Endothelial cell of umbilical vein (primary cell): ENCODE measurements at regions not wholly inside any gene's neighbourhood (a gene's known extent, or its start where the extent isn't known, plus 50 kb on each side); places are given as distances from the start of the nearest gene placed in this dataset.

ENCODE experiments used
- BruUV-seq: library from RNA; stranded (reverse); fragments of 400-500 nt; replicated peaks from 2 replicates; lab custom pipeline; 2021; lab: Mats Ljungman, UMichigan
- CTCF ChIA-PET: fragments of 300-600, 350-600 bp; sonication (Branson Sonifier 250); formaldehyde crosslinking; loops from one replicate; lab custom pipeline; 2021; ENCODE audit warnings: antibody characterized with exemption, inconsistent platforms; lab: Charles Lee
- POLR2A ChIA-PET: fragments of 300-600, 350-600 bp; sonication (Branson Sonifier 250); formaldehyde crosslinking; loops from one replicate; lab custom pipeline; 2021; ENCODE audit warnings: antibody characterized with exemption, inconsistent platforms; lab: Charles Lee
- DNase-seq: peaks from one replicate; pipeline ENCODE4 v3.0.0-alpha.2; 2011; ENCODE audit warnings: low read depth, low spot score
- FAIRE-seq: peaks from 2 replicates; lab custom pipeline; 2011; peaks lifted over from hg19 to GRCh38; lab: Jason Lieb, UNC
- H2AFZ ChIP-seq: 2 replicates; pipeline ENCODE4 v1.6.0; 2012; ENCODE audit warnings: low read depth, low read length, control low read depth, inconsistent platforms
- H3K27ac ChIP-seq: 2 replicates; pipeline ENCODE4 v1.5.1; 2011; ENCODE audit warnings: low read depth, mild to moderate bottlenecking, control low read depth, low read length, moderate library complexity; ENCODE audit not compliant: insufficient read depth
- H3K27me3 ChIP-seq, 2 experiments: 2 replicates each; pipeline versions ENCODE4 v1.6.0 to v1.6.1; 2011; ENCODE audit warnings: low read length in 2 of 2, mixed read lengths in 1 of 2; ENCODE audit not compliant: control insufficient read depth in 2 of 2, insufficient read depth in 2 of 2
- H3K36me3 ChIP-seq, 2 experiments: 2 replicates in 1 of 2; 3 replicates in 1 of 2; pipeline ENCODE4 v1.5.1; 2011; ENCODE audit warnings: low read length in 2 of 2, mild to moderate bottlenecking in 1 of 2, moderate library complexity in 1 of 2; ENCODE audit not compliant: control insufficient read depth in 2 of 2, insufficient read depth in 2 of 2; ENCODE audit errors: extremely low read depth in 1 of 2
- H3K4me1 ChIP-seq: 3 replicates; pipeline ENCODE4 v1.5.1; 2011; ENCODE audit warnings: mild to moderate bottlenecking, low read length; ENCODE audit not compliant: control insufficient read depth, insufficient read depth; ENCODE audit errors: extremely low read depth
- H3K4me2 ChIP-seq: 2 replicates; pipeline ENCODE4 v1.6.1; 2011; ENCODE audit warnings: low read length, control low read depth, mixed read lengths; ENCODE audit not compliant: insufficient read depth
- H3K4me3 ChIP-seq, 3 experiments: fragments of 200-600 bp in 1 of 3; sonication (generic), shearing (Covaris generic) in 1 of 3; replicated peaks in 1 of 3; 2 replicates each; pipeline ENCODE4 v1.5.1; 2011 to 2016; ENCODE audit warnings: control low read depth in 3 of 3, low read length in 3 of 3, mild to moderate bottlenecking in 2 of 3, inconsistent platforms in 1 of 3, low read depth in 1 of 3, moderate library complexity in 1 of 3; ENCODE audit not compliant: insufficient read depth in 1 of 3
- H3K79me2 ChIP-seq: 2 replicates; pipeline ENCODE4 v1.6.0; 2012; ENCODE audit warnings: low read length, inconsistent platforms; ENCODE audit not compliant: control insufficient read depth, insufficient read depth
- H3K9ac ChIP-seq: replicated peaks from 2 replicates; pipeline ENCODE3; 2011; ENCODE audit warnings: low read length, control low read depth; ENCODE audit not compliant: insufficient read depth; ENCODE audit errors: extremely low read depth
- H3K9me1 ChIP-seq: replicated peaks from 3 replicates; pipeline ENCODE4 v1.6.0; 2011; ENCODE audit warnings: mild to moderate bottlenecking, low read length; ENCODE audit not compliant: control insufficient read depth, insufficient read depth; ENCODE audit errors: extremely low read depth
- H3K9me3 ChIP-seq: replicated peaks from 2 replicates; pipeline ENCODE4 v1.5.1; 2012; ENCODE audit warnings: low read length, inconsistent platforms; ENCODE audit not compliant: control insufficient read depth, insufficient read depth
- H4K20me1 ChIP-seq: replicated peaks from 2 replicates; pipeline ENCODE3; 2011; ENCODE audit warnings: mild to moderate bottlenecking, low read length; ENCODE audit not compliant: control insufficient read depth, insufficient read depth; ENCODE audit errors: extremely low read depth
- EZH2 ChIP-seq: IDR thresholded peaks from 2 replicates; pipeline ENCODE4 v1.6.1; 2012; ENCODE audit warnings: borderline replicate concordance, low read depth, mild to moderate bottlenecking, moderate library complexity, low read length, inconsistent platforms; ENCODE audit not compliant: severe bottlenecking
- FOS ChIP-seq: IDR thresholded peaks from 2 replicates; pipeline ENCODE4 v1.6.1; 2011; ENCODE audit warnings: mild to moderate bottlenecking, low read length, moderate library complexity, borderline replicate concordance; ENCODE audit not compliant: insufficient read depth
- GATA2 ChIP-seq: IDR thresholded peaks from 2 replicates; pipeline ENCODE4 v1.7.0; 2011; ENCODE audit warnings: low read depth, mild to moderate bottlenecking, moderate library complexity, mixed read lengths, low read length; ENCODE audit not compliant: insufficient read length, insufficient read depth
- JUN ChIP-seq: IDR thresholded peaks from 2 replicates; pipeline ENCODE4 v1.6.1; 2011; ENCODE audit warnings: borderline replicate concordance, low read depth; ENCODE audit not compliant: insufficient read length, insufficient read depth
- MYC ChIP-seq: IDR thresholded peaks from one replicate; pipeline ENCODE4 v1.6.1; 2011; ENCODE audit warnings: mild to moderate bottlenecking, low read depth, low read length
- POLR2A ChIP-seq: IDR thresholded peaks from 2 replicates; pipeline ENCODE4 v1.6.1; 2012; ENCODE audit warnings: low read depth, mild to moderate bottlenecking, control low read depth, low read length
- POLR2AphosphoS5 ChIP-seq: IDR thresholded peaks from 2 replicates; pipeline ENCODE4 v1.6.1; 2012; ENCODE audit warnings: low read depth, mild to moderate bottlenecking, control low read depth, low read length, moderate library complexity; ENCODE audit not compliant: insufficient read depth
- dilution Hi-C: fragments of 300-500 bp; cut with MboI; formaldehyde crosslinking; loops from one replicate; pipeline ENCODE4 v1.15.0; 2019; ENCODE audit warnings: low sequenced_read_pairs; ENCODE audit not compliant: extremely low pct_ligation_motif_present
- intact Hi-C: fragments of 100-400 bp; cut with micrococcal nuclease; formaldehyde crosslinking; loops from one replicate; pipeline ENCODE4 v1.10.0; 2022
- TF ChIP-seq, protein P1 (sequence below): IDR thresholded peaks from 2 replicates; pipeline ENCODE4 v1.6.1; 2011; ENCODE audit not compliant: insufficient read depth, insufficient read length
- TF ChIP-seq, protein P2 (sequence below), 2 donors: IDR thresholded peaks; 1 replicate in 1 of 2; 2 replicates in 1 of 2; pipeline ENCODE4 v1.5.1; 2011; ENCODE audit warnings: low read length in 2 of 2, mild to moderate bottlenecking in 2 of 2, moderate library complexity in 2 of 2, control low read depth in 1 of 2, inconsistent platforms in 1 of 2, low read depth in 1 of 2; ENCODE audit not compliant: insufficient read depth in 1 of 2; ENCODE audit errors: extremely low read depth in 1 of 2

GRCh38 chr10:25817200-25817599, 116.8 kb upstream of the MYO3A start:
- intact Hi-C loops = no loop called here
- H3K36me3 ChIP-seq = no peaks in the 10 kb centered on the region
- no peak overlapping the region for H3K4me2 ChIP-seq
- ChIA-PET CTCF (no interaction called here), POLR2A (no interaction called here)
- H3K79me2 ChIP-seq = no peaks in the 10 kb centered on the region
- no peaks in the 10 kb centered on the region for H3K9me1 ChIP-seq
- H3K4me3 ChIP-seq = no peak overlapping the region
- FAIRE-seq = no peak
- H3K27me3 ChIP-seq = no peaks in the 10 kb centered on the region
- no peaks in the 10 kb centered on the region for H3K9me3 ChIP-seq
- dilution Hi-C loops = no loop called here
- no peaks in the 10 kb centered on the region for H4K20me1 ChIP-seq
- no peaks in the 10 kb centered on the region for H3K4me1 ChIP-seq
- DNase-seq = no peak
- H2AFZ ChIP-seq = no peak overlapping the region
- no TSS peak for BruUV-seq
- TF ChIP-seq, protein P1, sequence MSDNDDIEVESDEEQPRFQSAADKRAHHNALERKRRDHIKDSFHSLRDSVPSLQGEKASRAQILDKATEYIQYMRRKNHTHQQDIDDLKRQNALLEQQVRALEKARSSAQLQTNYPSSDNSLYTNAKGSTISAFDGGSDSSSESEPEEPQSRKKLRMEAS = no peak
- TF ChIP-seq GATA2 = no peak
- no peak for TF ChIP-seq POLR2AphosphoS5
- TF ChIP-seq FOS = no peak
- TF ChIP-seq POLR2A = no peak
- TF ChIP-seq, protein P2, sequence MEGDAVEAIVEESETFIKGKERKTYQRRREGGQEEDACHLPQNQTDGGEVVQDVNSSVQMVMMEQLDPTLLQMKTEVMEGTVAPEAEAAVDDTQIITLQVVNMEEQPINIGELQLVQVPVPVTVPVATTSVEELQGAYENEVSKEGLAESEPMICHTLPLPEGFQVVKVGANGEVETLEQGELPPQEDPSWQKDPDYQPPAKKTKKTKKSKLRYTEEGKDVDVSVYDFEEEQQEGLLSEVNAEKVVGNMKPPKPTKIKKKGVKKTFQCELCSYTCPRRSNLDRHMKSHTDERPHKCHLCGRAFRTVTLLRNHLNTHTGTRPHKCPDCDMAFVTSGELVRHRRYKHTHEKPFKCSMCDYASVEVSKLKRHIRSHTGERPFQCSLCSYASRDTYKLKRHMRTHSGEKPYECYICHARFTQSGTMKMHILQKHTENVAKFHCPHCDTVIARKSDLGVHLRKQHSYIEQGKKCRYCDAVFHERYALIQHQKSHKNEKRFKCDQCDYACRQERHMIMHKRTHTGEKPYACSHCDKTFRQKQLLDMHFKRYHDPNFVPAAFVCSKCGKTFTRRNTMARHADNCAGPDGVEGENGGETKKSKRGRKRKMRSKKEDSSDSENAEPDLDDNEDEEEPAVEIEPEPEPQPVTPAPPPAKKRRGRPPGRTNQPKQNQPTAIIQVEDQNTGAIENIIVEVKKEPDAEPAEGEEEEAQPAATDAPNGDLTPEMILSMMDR (IDR thresholded peaks at IDR 0.05; ENCODE audit: extremely low read depth in 1 of 2, insufficient read depth in 1 of 2, low read depth in 1 of 2, low read length in 2 of 2) = no peak
- TF ChIP-seq JUN = no peak
- no peak for TF ChIP-seq MYC
- no peak for TF ChIP-seq EZH2
- H3K27ac ChIP-seq = no peak overlapping the region
- H3K9ac ChIP-seq = no peak overlapping the region
